GM11168 (cell line): ENCODE measurements at regions not wholly inside any gene's neighbourhood (a gene's known extent, or its start where the extent isn't known, plus 50 kb on each side); places are given as distances from the start of the nearest gene placed in this dataset.

Experiments used
- in situ Hi-C: fragments of 300-500 bp; cut with MboI; formaldehyde crosslinking; loops from one replicate; pipeline ENCODE4 v1.12.0; 2022; ENCODE audit warnings: low sequenced_read_pairs; ENCODE audit not compliant: unreplicated experiment

DNA sequence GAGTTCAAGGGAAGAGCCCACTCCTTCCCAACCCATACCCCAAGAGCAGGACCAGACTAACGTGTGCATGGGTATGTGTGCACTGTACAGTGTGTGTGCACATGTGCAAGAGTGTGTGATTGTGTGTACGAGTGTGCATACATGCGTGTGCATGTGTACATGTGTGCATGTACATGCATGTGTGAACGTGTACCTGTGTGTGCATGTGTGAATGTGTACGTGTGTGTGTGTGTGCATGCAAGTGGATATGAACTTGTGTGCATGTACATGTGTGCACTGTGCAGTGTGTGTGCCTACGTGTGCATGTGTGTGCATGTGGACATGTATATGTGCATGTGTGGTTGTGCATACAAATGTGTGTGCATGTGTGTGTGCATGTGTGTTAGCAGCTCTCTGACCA, 223.1 kb downstream of the RBFOX3 start:
- in situ Hi-C loops: no loop called here

DNA sequence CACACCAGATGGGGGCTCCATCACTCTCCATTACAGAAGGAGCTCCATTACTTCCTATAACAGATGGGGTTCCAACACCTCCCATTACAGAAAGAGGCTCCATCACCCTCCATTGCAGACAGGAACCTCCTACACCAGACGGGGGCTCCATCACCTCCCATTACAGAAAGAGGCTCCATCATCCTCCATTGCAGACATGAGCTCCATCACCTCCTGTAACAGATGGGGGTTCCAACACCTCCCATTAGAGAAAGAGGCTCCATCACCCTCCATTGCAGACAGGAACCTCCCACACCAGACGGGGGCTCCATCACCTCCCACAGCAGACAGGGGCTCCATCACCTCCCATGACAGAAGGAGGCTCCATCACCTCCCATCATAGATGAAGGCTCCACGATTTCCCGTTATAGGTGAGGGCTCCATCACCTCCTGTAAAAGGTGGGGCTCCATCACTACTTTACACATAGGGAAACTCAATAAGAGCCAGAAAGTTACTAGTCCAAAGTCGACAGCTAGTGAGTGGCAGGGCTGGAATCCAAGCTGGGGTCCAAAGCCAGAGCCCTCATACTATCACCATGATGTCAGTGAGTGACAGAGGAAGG, 224.8 kb downstream of the RBFOX3 start:
- in situ Hi-C loops: no loop called here

DNA sequence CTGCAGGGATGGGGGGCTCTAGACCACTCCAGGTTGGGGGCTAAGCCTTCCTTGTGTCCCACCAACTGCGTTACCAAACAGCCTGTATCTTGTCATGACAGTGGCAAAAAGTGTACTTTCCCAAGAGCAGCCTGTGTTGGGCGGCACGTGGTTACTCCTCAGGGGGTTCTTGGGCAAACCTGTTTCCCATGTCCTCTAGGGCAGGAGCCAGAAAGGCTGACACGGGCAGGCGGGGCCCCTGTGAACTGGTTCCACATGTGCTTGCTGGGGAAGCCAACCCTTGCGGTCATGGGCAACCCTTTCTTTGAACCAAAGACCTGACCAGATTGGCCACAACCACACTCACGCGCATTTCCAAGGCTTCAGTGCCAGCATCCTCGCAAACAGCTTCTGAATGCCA, 228.5 kb downstream of the RBFOX3 start:
- in situ Hi-C loops: no loop called here

DNA sequence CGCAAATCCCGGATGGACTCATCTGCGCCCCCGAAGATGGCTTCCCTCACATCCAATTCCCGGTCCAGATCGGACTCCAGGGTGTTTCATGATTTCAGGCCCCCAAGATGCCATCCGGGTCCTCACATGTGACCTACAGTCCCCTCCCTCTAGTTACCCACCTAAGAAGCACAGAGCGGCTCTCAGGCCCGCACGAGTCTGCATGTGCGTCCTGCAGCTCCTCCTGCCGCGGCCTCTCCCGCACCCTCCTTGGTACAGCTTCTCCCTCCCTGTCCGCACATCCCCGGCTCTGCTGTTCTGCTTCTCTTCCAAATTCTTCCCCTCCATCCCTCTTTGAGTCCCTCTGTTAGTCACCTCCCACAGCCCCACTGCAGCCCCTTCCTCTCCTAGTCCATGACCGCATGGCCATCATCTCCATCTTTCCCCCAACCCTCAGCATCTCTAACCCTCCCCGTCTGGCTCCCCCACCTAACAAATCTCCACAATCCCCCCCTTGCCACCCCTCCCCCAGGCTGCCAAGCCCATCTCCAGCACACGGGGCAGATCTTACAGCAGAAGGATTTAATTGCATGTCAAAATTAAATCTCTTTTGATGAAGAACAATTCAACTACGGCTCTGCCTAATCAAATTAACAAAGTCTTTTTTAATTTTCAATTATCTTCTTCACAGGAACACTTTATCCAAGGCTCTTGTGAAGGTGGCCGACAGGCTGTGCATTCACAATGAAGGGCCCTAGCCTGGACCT, 231.0 kb downstream of the RBFOX3 start:
- in situ Hi-C loops: no loop called here

DNA sequence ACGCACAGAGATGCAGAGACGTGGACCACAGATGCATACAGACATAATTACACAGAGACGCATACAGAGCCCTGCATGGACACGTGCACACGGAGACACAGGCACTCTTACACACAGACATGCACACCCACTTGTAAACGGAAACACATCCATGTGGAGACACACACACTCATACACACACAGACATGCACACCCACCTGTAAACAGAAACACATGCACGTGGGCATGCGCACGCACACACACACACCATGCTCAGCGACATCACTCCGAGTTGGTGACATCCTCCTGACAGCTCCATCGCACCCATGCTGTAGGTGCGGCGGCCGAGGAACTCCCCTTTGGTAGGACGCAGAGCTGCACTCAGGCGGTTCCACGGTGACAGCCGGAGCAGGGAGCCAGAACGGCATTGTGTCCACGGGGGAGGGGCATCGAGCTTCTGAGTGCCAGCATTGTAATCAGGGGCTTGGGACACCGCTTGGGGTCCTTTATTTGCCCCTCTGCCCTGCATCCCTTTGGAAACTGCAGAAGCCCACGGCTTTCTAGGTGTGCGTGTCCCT, 233.5 kb downstream of the RBFOX3 start:
- in situ Hi-C loops: no loop called here

DNA sequence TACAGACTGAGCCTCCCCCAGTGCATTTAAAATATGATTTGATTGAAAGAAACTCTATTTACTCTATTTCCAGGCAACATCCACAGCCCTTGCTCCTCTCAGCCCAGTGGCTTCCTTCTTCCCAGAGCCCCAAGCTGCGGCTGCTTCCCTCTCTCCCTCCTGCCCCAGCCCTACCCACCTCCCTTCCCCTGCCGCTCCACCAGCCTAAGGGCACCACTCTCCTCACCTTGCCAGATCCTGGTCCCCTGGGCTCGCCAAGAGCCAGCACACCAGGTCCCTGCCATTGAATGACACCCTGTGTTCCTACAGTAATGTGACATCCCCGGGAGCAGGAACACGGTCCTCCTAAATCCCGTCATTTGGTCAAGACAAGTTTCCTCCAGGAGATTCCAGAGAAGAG, 236.0 kb downstream of the RBFOX3 start:
- in situ Hi-C loops: no loop called here

DNA sequence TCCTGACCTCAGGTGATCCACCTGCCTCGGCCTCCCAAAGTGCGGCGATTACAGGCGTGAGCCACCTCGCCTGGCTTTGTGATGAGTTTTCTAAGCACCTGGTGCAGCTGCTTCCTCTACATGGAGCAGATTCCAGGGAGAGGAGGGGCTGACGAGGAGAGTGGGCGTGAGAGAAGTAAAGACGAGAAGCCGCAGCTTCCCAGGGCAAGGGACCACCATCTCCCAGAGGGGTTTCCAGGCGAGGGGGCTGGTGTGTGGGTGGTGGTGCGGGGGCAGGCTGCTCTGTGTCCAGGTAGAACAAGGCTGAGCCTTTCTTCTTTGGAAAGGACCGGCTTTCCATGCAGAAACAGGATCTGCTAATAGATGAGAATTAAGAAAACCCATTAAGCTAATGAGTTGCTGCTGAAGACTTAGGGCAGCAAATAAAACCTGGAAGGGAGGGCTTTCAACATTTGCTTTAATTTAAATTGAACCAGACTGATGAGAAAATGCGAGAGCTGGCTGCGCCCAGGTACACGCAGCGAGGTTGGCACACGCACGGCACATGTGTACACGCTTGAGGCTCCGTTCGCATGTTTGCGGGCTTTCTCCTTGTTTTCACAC, 236.7 kb downstream of the RBFOX3 start:
- in situ Hi-C loops: no loop called here

DNA sequence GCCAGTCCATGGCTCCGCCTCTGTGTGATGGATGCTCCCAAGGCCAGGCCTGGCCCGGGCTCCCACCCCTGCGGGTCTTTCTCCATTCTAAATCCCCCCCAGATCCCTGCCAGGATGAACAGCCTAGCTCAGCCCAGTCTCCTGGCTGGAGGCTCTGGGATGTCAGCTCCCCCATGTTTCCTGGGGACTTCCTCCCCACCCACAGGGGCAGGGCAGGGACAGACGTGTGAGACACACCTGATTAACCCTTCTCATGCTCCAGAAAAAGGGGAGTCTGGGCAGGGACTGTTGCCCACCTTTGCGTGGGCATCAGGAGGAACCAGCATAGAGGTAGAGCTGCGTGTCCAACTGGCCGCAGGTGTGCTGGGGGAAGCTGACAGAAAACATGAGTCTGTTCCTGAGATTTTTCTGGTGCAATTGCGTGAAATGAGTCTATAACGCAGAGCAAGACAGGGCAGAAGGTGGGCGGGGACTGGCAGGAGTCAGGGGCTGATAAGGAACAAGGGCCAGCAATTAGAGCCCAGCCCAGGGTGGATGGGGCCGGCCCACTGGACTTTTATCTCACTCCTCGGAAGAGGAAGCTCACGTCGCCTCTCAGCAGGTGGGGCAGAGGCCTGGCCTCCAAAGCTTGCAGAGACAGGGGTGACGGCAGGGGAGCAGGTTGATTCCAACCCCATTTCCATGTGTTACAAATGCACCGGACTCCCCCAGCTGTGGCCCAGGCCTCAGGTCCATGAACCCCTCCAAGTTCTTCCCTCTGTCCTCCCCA, 238.2 kb downstream of the RBFOX3 start:
- in situ Hi-C loops: no loop called here

DNA sequence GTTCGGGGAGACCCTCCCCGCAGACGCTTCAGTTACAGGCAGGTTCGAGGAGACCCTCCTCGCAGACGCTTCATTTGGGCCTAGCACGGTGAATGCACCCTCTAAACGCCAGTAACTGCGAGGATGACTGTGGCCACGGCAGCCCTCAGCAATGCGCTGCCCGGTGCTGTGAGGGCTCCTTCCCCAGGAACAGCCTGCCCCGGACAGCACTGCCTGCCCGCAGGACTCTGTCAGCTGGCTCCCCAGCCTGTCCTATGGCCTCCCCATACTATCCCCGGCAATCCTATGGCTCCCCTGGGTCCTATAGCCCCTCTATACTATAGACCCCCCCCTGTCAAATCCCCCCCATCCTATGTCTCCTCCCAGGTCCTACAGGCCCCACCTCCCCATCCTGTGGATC, 238.9 kb downstream of the RBFOX3 start:
- in situ Hi-C loops: no loop called here

DNA sequence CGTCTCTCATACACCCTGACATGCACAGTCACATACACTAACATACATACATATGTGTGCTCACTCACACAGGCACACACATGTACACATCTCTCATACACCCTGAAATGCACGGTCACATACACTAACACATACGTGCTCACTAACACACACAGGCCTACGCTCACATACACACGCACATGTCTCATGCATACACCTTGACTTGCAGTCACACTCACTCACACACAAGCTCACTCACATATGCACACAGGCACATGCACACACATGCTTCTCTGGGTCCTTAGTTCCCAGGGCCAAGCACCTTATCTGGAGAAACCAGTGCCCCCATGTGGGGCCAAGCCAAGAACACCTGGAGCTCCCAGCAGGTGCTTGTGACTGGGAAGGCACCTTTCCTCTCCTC, 240.3 kb downstream of the RBFOX3 start:
- in situ Hi-C loops: no loop called here

DNA sequence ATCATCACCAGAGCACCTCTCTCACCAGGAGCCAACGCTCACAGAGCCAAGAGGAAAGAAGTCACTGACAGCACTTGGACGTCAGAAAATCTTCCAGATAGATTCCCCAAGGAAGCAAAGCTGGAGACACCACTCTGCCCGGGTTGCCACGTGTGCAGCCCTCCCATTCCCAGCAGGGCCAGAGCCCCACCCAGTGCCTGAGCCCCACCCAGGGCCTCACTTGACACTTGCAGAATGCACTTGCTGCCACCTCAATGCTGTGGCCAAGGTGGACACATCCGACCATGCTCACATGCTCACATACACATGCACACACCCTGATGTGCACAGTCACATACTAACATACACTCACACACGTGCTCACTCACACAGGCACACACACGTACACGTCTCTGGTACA, 240.7 kb downstream of the RBFOX3 start:
- in situ Hi-C loops: no loop called here

DNA sequence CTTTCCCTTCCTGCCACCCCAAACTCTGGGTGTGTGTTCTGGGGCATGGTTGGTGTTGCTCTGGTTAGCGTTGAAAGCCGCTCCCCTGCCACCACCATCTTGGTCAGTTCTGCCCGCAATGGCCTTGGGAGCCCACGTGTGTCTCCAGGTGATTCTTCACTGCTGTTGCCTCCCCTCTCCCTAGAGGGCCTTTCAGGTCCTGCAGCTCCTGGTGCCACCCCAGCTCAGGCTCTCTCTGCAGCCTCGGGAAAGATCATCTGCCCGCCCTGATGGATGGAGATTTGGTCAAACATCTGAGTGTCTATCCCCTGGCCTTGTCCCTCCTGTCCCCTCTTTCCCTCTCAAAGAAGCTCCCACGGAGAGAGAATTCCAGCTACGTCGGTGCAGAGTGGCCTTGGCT, 241.3 kb downstream of the RBFOX3 start:
- in situ Hi-C loops: no loop called here

DNA sequence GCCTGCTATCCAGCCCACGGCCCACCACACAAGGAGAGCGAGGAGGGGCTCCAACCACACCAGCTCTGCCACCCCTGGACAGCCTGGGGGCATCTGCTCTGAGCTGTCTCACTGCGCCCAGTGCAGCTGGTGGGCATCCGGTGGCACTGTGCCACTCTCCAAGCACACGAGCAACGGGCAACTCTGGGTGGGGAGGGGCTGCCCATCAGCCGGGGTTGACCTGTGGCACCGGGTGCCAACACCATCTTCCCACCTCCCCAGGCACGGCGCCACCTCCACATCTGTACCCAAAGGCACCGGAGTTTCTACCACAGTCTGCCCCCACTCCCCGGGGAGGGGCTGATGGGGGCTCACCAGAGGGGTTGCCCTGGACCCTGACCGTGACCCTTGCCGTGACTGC, 241.8 kb downstream of the RBFOX3 start:
- in situ Hi-C loops: no loop called here

DNA sequence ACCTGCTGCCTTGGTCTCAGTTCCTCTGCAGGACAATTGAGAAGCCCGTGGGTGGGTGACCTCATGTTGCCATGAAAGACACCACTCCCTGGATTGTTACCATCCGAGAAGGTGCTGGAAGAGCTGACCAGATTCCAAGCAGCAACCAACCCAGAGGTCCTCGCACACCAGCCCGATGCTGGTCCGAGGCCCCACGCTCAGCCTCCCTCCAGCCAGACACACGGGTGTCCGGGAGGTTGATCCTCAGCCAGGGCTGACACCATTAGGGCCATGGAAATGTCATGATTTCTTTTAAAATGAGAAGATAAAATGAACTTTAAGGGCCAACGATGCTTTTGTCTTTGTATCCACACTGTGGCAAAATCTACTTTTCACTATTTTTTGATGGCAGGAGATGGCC, 242.3 kb downstream of the RBFOX3 start:
- in situ Hi-C loops: no loop called here

DNA sequence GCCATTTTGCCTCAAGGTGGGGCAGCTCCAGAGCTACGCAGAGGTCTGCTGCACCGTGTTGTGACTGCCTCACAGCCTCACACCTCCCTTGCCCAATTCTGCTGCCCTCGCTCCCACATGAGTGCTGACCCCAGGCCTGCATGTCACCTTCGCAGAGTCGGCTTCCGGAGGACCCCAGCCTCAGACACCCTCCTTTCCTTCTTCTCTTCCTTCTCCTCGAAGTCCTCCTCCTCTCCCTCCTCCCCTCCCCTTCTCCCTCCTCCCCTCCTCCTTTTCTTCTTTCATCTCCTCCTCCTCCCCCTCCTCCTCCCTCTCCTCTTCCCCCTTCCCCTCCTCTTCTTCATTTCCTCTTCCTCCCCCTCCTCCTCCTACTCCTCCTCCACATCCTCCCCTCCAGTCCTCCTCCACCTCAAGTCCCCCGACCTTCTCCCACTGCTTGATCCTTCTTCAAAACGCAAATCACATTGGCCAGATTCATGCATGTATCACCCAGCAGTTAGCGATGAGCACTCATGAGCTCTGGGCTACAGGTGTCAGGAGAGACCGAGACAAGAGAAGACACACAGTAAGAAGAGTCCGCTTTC, 243.8 kb downstream of the RBFOX3 start:
- in situ Hi-C loops: no loop called here

DNA sequence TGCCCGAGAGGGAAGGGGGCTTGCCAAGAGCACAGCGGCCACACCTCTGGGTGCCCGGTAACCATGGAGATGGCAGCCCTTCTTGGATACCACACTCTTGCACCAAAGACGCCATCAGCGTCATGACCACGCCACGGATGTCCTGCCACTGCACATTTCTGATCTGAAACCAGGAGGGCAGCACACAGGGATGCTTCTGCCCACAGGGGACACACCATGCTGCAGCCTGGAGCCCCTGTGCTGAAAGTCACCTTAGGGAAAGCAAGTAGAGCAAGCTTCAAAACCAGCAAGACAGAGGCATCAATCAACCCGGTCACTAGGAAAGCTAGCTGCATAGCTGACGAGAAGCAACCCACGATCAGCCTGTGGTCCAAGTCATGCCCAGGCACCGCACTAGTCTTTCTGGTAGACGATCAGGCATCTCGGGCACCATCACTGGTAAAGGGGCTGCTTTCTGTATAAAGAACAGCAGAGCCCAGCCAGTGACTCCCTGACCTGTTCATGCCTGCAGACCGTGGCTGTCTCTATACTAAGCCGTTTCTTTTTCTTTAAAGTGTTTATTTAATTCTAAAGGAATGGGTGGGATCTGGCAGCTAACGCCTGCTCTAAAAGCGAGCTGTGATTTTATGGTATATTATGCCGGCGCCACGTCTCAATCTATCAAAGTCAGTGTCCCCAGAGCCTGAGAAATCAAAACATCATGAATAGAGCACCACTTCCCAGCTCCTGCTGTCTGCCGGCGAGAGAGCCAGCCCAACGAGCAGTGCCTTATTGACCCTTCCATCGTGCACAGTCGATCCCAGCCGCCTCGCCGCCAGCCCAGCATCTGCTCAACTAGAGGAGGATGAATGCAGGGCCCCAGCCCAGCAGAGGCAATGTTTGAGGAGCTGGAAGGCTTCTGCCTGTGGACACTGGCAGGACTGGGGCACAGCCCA, 244.7 kb downstream of the RBFOX3 start:
- in situ Hi-C loops: no loop called here

DNA sequence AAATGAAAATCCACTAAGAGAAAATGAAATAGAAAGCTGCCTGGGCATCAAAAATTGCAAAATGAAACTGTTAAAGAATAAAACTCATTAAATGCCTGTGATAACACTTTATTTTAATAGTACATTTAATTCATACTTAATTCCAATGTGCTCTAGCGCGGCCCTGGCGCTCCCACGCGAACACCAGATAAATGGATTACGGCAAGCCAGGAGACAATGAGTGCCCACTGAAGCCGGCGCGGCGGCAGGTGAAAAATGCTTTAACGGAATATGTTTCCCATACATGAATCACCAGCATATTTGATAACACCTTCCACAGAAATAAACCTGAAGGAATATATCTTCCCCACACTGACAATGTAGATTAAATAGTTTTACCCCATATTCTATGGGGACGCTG, 245.5 kb downstream of the RBFOX3 start:
- in situ Hi-C loops: no loop called here

DNA sequence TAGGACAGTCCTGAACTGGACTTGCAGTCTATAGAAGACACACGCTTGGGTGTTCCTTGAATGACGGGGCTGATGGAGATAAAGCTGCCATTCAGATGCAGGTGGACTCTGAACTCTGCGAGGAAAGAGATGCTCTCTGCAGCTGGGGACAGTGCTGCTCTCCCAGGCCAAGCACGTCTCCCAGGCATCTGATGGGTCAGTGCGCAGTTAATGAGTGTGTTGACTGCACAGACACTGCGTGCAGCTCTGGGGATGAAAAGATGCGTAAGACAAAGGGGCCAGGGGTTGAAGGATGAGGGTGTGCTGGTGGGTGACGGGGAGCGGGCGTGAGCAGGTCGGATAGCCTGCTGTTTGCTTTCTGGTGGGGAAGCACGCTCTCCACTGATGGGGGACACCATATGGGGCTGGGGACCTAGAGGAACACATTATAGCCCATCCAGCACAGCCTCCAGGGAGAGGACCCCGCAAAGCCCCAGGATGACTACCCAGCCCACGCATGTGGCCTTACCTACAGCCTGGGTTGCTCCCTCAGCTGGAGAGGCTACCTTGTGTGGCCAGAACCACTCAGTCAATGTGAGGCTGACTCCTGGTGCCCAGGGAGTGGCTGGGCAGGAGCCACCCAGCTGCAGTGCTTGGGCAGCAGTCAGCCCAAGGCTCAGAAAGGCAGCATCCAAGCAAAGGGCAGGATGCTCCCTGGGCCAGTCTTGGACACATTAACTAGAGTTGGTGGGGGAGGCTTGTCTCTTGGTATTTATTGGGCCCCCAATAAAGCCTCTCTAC, 246.3 kb downstream of the RBFOX3 start:
- in situ Hi-C loops: no loop called here
